ENCODE measurements at regions not wholly inside any gene's neighbourhood (a gene's known extent, or its start where the extent isn't known, plus 50 kb on each side); places are given as distances from the start of the nearest gene placed in this dataset.

DNA sequence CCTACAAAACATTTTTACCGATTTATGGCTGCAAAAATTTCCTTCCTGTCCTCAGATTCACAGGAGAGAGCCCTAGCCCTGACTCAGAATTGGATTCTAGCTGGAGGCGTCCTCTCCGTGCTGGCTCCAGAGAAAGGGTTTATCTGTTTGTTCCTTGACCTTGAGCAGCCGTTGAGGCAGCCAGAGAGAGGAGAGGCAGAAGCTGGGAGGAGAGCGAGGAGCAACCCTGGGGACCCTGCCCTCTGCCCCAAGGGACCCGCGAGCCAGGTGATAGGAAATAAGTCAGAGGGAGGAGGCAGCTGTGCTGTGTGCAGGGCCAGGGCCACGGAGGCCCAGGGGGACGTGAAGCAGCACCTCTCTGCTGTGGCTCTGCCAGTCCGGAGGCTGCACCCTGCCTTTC, 75.6 kb downstream of the IGLL1 start:
- H3K4me3 Mint-ChIP-seq = no peak overlapping the region
- ATAC-seq = no peak
- TF ChIP-seq, protein P1, sequence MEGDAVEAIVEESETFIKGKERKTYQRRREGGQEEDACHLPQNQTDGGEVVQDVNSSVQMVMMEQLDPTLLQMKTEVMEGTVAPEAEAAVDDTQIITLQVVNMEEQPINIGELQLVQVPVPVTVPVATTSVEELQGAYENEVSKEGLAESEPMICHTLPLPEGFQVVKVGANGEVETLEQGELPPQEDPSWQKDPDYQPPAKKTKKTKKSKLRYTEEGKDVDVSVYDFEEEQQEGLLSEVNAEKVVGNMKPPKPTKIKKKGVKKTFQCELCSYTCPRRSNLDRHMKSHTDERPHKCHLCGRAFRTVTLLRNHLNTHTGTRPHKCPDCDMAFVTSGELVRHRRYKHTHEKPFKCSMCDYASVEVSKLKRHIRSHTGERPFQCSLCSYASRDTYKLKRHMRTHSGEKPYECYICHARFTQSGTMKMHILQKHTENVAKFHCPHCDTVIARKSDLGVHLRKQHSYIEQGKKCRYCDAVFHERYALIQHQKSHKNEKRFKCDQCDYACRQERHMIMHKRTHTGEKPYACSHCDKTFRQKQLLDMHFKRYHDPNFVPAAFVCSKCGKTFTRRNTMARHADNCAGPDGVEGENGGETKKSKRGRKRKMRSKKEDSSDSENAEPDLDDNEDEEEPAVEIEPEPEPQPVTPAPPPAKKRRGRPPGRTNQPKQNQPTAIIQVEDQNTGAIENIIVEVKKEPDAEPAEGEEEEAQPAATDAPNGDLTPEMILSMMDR (IDR thresholded peaks at IDR 0.05) = no peak
- no peaks in the 10 kb centered on the region for H3K9me3 Mint-ChIP-seq
- DNase-seq = no peak
- no peaks in the 10 kb centered on the region for H3K27me3 Mint-ChIP-seq
- CTCF ChIA-PET = no interaction called here
- no peaks in the 10 kb centered on the region for H3K4me1 Mint-ChIP-seq (ENCODE audit: low read depth)
- POLR2A ChIA-PET = no interaction called here
- intact Hi-C loops (cut with micrococcal nuclease) = no loop called here
- no peak overlapping the region for H3K27ac Mint-ChIP-seq
- H3K36me3 Mint-ChIP-seq (ENCODE audit: low read depth) = no peaks in the 10 kb centered on the region

DNA sequence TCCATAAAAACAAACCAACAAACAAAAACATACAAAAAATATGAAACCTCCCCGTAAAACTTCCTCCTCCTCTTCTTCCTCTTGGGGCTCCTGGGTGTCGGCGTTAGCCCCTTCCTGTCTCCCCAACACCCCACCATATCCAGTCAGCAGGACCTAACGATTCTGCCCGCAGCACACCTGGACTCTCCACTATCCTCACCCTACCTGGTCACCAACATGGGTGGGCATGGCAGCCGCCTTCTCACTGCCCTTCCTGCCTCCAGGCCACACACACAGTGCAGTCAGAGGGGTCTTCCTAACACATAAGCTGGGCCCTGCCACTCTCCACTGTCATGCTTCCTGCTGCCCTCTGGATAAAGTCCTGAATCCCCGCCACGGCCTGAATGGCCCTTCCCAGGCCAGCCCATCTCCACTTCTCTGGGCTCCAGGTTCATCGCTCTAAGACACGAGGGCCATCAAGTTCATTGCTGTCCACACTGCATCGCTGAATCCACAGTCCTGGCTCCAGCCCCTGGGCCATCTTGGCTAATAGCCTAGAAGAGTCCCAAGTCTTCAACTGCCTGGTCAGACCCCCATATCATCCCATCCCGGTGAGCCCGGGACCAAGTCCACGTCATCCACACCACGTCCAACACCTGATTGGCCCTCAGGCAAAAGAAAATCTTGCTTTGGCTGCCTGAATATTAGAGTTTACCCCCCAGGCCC, 76.2 kb downstream of the IGLL1 start:
- POLR2A ChIA-PET = no interaction called here
- H3K27ac Mint-ChIP-seq = no peak overlapping the region
- H3K36me3 Mint-ChIP-seq (ENCODE audit: low read depth) = no peaks in the 10 kb centered on the region
- DNase-seq (no peak), ATAC-seq (no peak)
- CTCF ChIA-PET = no interaction called here
- H3K27me3 Mint-ChIP-seq = no peaks in the 10 kb centered on the region
- H3K4me1 Mint-ChIP-seq (ENCODE audit: low read depth) = no peaks in the 10 kb centered on the region
- TF ChIP-seq, protein P1 (IDR thresholded peaks at IDR 0.05) = no peak
- H3K4me3 Mint-ChIP-seq = no peak overlapping the region
- H3K9me3 Mint-ChIP-seq = no peaks in the 10 kb centered on the region
- intact Hi-C loops (cut with micrococcal nuclease) = no loop called here

DNA sequence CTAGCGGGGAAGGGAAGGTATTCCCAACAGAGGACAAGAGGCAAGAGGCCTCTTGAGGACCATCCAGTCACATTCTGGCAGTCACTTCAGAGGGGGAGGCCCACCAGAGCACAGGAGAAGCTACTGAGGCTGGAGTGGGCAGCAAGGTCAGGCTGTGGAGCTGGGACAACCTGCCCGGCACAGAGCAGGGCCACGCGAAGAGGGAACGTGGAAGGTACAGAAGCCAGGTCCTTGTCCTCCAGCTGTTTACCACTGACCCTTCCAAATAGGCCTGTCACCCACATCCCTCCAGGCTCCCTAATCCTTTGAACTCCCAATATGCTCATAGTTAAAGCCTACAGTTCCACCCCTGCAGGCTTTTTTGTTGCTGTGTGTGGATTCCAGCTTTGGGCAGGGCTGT, 76.9 kb downstream of the IGLL1 start:
- Mint-ChIP-seq H3K4me1 (ENCODE audit: low read depth) (no peaks in the 10 kb centered on the region), H3K9me3 (no peaks in the 10 kb centered on the region), H3K27ac (no peak overlapping the region), H3K36me3 (ENCODE audit: low read depth) (no peaks in the 10 kb centered on the region), H3K4me3 (no peak overlapping the region), H3K27me3 (no peaks in the 10 kb centered on the region)
- DNase-seq (no peak), ATAC-seq (no peak)
- TF ChIP-seq, protein P1 (IDR thresholded peaks at IDR 0.05) = no peak
- intact Hi-C loops (cut with micrococcal nuclease) = no loop called here
- ChIA-PET POLR2A (no interaction called here), CTCF (no interaction called here)

DNA sequence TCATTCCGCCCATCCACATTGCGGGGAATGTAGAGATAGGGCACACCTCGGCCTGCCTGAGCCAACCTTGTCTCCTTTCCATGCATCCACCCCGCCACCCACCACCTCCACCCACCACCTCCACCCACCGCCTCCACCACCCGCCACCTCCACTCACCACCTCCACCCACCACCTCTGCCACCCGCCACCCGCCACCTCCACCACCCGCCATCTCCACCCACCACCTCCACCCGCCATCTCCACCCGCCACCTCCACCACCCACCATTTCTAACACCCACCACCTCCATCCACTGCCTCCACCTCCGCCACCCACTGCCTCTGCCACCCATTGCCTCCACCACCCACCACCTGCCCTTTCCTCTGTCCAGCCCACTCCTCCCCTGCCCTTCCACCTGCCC, 78.4 kb downstream of the IGLL1 start:
- CTCF ChIA-PET = no interaction called here
- Mint-ChIP-seq H3K9me3 (no peaks in the 10 kb centered on the region), H3K4me1 (ENCODE audit: low read depth) (peaks cover 2% of the 10 kb centered on the region), H3K4me3 (no peak overlapping the region), H3K27ac (no peak overlapping the region), H3K36me3 (ENCODE audit: low read depth) (no peaks in the 10 kb centered on the region), H3K27me3 (no peaks in the 10 kb centered on the region)
- TF ChIP-seq, protein P1 (IDR thresholded peaks at IDR 0.05) = no peak
- POLR2A ChIA-PET = no interaction called here
- ATAC-seq (no peak), DNase-seq (no peak)
- intact Hi-C loops (cut with micrococcal nuclease) = no loop called here

DNA sequence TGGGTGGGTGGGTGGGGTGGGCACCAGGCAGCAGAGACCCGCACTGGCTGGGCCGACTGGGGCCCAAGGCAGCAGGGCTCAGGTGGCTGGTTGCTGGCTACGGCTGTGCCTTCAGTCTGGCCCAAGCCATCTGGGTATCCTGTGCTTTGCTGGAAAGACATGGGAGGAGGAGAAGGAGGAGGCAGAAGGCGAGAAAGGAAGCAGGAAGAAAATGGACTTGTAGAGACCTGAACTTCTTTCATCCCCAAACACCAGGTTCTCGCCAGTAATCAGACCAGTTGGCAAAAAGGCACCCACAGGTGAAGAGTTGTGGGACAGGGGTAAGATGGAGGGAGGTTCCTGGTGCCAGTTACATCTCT, 78.8 kb downstream of the IGLL1 start:
- POLR2A ChIA-PET = no interaction called here
- ATAC-seq (no peak), DNase-seq (no peak)
- Mint-ChIP-seq H3K27ac (no peak overlapping the region), H3K4me1 (ENCODE audit: low read depth) (peaks cover 4% of the 10 kb centered on the region), H3K9me3 (no peaks in the 10 kb centered on the region), H3K36me3 (ENCODE audit: low read depth) (no peaks in the 10 kb centered on the region), H3K4me3 (no peak overlapping the region), H3K27me3 (no peaks in the 10 kb centered on the region)
- intact Hi-C loops (cut with micrococcal nuclease) = no loop called here
- CTCF ChIA-PET = no interaction called here
- TF ChIP-seq, protein P1 (IDR thresholded peaks at IDR 0.05) = no peak
